GM12872 (cell line): ENCODE measurements at regions not wholly inside any gene's neighbourhood (a gene's known extent, or its start where the extent isn't known, plus 50 kb on each side); places are given as distances from the start of the nearest gene placed in this dataset.

Experiments used
- TF ChIP-seq, protein P1 (sequence below): IDR thresholded peaks from 3 replicates; pipeline ENCODE4 v1.5.1; 2011; ENCODE audit warnings: low read depth, mild to moderate bottlenecking, low read length, moderate library complexity; ENCODE audit not compliant: insufficient read depth

DNA sequence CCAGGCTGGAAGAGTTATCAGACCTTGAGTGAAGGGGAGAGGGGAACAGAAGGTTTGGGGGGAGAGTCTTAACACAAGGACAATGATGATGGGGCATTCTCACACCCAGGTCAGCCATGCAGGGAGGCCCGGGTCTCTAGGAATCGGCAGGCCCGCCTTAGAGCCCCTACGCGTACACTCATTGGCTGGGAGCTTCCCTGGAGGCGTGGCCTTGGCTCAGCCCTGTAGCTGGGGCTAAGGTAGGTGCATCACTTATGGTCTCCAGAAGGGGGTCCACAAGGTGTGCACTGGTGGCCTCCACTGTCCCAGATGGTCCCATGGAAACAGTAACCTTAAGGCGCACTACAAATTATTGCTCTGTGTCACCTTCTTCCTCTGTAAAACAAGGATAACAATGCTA, 660.1 kb downstream of the MED13L start:
- TF ChIP-seq, protein P1, sequence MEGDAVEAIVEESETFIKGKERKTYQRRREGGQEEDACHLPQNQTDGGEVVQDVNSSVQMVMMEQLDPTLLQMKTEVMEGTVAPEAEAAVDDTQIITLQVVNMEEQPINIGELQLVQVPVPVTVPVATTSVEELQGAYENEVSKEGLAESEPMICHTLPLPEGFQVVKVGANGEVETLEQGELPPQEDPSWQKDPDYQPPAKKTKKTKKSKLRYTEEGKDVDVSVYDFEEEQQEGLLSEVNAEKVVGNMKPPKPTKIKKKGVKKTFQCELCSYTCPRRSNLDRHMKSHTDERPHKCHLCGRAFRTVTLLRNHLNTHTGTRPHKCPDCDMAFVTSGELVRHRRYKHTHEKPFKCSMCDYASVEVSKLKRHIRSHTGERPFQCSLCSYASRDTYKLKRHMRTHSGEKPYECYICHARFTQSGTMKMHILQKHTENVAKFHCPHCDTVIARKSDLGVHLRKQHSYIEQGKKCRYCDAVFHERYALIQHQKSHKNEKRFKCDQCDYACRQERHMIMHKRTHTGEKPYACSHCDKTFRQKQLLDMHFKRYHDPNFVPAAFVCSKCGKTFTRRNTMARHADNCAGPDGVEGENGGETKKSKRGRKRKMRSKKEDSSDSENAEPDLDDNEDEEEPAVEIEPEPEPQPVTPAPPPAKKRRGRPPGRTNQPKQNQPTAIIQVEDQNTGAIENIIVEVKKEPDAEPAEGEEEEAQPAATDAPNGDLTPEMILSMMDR = no peak

DNA sequence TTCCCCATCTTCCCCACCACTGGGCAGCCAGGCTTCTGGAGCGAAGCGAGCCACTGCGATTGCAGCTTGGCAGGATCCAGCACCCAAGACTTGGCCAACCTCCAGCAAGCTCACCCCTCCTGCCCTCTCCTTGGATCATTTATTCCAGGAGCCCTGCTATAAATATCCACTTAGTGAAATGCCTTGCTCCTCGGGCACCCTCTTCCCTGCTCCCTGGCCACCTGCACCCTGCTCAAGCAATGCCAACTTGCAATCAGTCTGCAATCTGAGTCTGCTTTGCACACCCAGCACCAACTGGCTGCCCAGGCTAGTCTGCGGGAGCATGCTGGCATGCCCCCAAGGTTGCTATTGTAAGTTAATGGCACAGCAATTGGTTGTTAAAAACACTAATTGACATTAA, 666.0 kb downstream of the MED13L start:
- TF ChIP-seq, protein P1 = no peak

DNA sequence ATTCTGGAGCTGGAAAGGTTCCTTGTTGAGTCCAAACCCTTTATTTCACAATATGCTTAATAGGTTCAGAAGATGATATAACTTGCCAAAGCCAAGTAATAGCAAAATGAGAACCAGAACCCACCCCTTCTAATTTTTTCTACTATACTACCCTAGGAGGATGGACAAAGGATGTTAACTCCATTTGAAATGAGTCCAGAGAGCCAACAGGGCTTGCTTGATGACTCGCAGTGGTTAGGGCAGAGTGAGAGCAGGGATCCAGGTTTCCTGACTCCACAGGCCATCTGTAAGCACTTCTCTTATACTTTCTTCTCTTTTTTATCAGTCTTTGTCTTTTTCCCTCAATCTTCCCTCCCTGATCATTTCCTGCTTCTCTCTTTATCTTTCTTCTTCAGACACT, 668.1 kb downstream of the MED13L start:
- TF ChIP-seq, protein P1 = no peak

DNA sequence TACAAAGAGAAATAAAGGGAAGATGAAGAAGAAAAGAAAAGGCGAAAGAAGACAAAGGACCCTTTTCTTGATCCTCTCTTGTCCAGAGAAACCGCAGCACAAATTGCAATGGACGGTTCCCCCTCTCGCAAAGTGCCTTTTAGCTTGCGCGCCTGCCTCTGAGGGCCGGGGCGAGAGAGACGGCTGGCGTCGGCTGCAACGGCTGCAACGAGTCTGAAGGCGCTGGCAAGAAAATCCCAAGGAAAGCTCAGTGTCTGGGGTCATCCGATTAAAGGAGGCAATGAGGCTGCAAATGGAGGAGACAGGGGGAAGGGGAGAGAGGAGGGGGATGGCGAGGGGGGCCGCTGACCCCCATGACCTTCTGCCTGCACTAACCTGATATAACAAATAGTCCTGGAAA, 671.5 kb downstream of the MED13L start:
- TF ChIP-seq, protein P1 = no peak

DNA sequence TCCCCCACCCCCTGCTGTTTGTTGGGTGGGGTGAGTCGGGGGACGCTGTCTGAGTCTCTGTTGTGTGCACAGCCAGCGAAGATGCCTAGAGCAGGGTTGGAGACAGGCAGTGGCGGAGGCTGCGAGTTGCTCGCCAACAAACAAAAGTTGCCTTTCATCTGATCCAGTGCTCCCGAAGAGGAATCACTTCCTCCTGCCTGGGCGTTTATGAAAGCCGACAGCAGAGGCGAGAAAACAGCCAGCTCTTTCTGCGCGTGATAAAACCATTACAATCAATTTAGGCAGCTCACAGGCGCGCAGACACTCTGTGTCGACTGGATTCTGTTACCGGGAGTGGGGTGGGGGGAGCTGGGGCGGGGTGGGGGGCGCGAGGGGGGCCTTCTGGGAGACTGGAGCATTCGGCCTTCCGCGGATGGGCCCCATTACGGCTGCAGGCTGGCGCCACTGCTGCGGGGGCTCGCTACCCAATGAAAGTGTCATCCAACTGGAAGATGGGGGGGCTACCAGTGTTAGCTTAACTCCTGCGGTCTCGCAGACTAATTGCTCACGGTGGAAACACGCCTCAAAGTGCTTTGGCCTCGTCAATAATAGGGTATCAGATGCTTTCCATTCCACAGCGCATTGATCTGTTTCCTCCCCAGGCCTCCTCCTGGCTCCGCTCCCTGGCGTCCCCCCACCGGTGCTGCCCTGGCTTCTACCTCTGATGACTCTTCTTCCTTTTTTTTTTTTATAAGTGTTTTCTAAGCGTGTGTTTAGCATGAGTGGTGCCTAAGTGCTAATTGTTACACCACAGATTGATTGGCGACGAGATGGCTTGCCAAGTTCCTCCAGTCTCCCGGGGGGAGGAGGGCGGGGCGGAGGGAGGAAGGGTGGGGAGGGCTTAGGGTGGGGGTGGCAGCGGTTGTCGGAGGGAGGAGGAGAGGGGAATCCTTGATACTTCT, 678.4 kb downstream of the MED13L start:
- TF ChIP-seq, protein P1 = no peak

DNA sequence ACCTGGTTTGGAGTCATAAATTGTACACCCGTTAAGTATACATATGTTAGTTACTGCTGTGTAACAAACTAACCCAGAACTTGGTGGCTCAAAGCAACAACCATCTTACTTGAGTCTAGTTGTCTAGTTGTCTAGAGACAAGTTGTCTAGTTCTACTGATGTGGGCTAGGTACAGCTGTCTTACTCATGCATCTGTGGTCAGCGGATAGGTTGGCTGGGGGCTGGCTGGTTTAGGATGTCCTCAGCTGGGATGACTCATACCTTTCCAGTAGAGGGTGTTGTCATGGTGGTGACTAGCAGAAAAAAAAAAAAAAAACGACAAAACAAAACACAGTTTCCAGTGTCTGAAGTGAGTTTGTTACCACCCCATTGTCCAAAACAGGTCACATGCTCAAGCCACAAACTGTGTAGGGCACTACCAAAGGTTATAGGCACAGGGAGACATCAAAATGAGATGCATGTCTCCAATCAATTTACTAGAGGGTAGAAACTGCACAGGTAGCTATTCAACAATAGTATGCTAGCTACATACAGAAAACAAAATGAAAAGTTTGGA, 680.3 kb downstream of the MED13L start:
- TF ChIP-seq, protein P1 = no peak

DNA sequence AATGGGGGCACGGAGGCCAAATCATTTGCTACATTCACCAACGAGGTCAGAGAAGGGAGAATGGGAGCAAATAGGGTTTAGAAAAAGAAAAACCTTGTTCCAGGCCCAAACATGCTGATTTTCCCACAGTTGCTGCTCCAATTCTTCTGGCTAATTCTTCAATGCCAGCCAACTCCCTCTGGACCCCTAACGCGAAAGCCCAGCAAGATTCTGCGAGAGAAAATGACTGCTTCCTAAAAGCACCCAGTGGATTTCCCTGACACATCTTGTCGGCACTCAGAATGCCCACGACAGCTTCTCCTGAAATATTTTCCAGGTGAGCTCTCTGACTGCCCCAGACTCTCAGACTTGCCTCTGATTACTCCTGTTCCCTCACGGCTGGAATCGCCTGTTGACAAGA, 689.4 kb downstream of the MED13L start:
- TF ChIP-seq, protein P1 = no peak
